Endodermal cell (in vitro differentiated cells): ENCODE measurements at regions not wholly inside any gene's neighbourhood (a gene's known extent, or its start where the extent isn't known, plus 50 kb on each side); places are given as distances from the start of the nearest gene placed in this dataset.

Source experiments
- DNase-seq: peaks from one replicate; pipeline ENCODE4 v3.0.0-alpha.2; 2017
- H3K27ac ChIP-seq: 2 replicates; pipeline ENCODE4 v1.5.1; 2013; ENCODE audit warnings: mild to moderate bottlenecking, low read depth, low read length, moderate library complexity
- H3K27me3 ChIP-seq: 2 replicates; pipeline ENCODE4 v1.6.1; 2013; ENCODE audit warnings: mild to moderate bottlenecking, low read length, moderate library complexity; ENCODE audit not compliant: insufficient read depth, control insufficient read depth, poor library complexity, severe bottlenecking
- H3K36me3 ChIP-seq: 2 replicates; pipeline ENCODE4 v1.7.0; 2013; ENCODE audit warnings: mild to moderate bottlenecking, low read length, moderate library complexity; ENCODE audit not compliant: control insufficient read depth, insufficient read depth
- H3K4me1 ChIP-seq: one replicate; pipeline ENCODE4 v1.7.0; 2013; ENCODE audit warnings: low read length; ENCODE audit not compliant: control insufficient read depth, insufficient read depth
- H3K4me3 ChIP-seq: 2 replicates; pipeline ENCODE4 v1.5.1; 2013; ENCODE audit warnings: mild to moderate bottlenecking, low read length, moderate library complexity
- H3K9ac ChIP-seq: 2 replicates; pipeline ENCODE4 v1.6.1; 2013; ENCODE audit warnings: mild to moderate bottlenecking, low read length, moderate library complexity; ENCODE audit not compliant: poor library complexity, severe bottlenecking; ENCODE audit errors: extremely low read depth
- H3K9me3 ChIP-seq: 2 replicates; pipeline ENCODE4 v1.6.1; 2013; ENCODE audit warnings: mild to moderate bottlenecking, low read length, moderate library complexity; ENCODE audit not compliant: control insufficient read depth
- H3K27ac Mint-ChIP-seq: 2 replicates; pipeline ENCODE4 v1.8.0; 2020; ENCODE audit warnings: mixed read lengths
- H3K27me3 Mint-ChIP-seq: 2 replicates; pipeline ENCODE4 v1.8.0; 2021; ENCODE audit warnings: mild to moderate bottlenecking, mixed read lengths; ENCODE audit not compliant: insufficient read depth
- H3K36me3 Mint-ChIP-seq: 2 replicates; pipeline ENCODE4 v1.8.0; 2020; ENCODE audit warnings: low read depth, mixed read lengths
- H3K4me1 Mint-ChIP-seq: 2 replicates; pipeline ENCODE4 v1.8.0; 2020; ENCODE audit warnings: mixed read lengths
- H3K4me3 Mint-ChIP-seq: 2 replicates; pipeline ENCODE4 v1.8.0; 2020; ENCODE audit warnings: mild to moderate bottlenecking, moderate library complexity, mixed read lengths
- H3K9me3 Mint-ChIP-seq: 2 replicates; pipeline ENCODE4 v1.8.0; 2020; ENCODE audit warnings: mild to moderate bottlenecking, mixed read lengths
- CTCF ChIP-seq: fragments of 200-600 bp; sonication (generic); conservative IDR thresholded peaks from 2 replicates; pipeline ENCODE4 v1.5.0; 2021; ENCODE audit warnings: antibody characterized with exemption, mild to moderate bottlenecking
- WGBS, 2 experiments: methylation state at CpG; one replicate each; pipeline versions ENCODE4 v1.1.5 to v1.1.7; 2013; ENCODE audit warnings: missing lambda C conversion rate in 2 of 2, mixed read lengths in 1 of 2; ENCODE audit not compliant: insufficient coverage in 1 of 2, insufficient read length in 1 of 2; 5-methylcytosine and 5-hydroxymethylcytosine counted together

- no peak overlapping the region for H3K4me3 ChIP-seq
- H3K27me3 Mint-ChIP-seq = no peaks in the 10 kb centered on the region
Measured at GRCh38 chr4:123312951-123313592, 83.5 kb upstream of the SPRY1 start.

GRCh38 chr4:123315617-123316016, 81.0 kb upstream of the SPRY1 start:
- Histone ChIP-seq H3K4me1 (no peaks in the 10 kb centered on the region), H3K27me3 (no peaks in the 10 kb centered on the region), H3K9ac (no peak overlapping the region), H3K27ac (no peak overlapping the region), H3K36me3 (no peaks in the 10 kb centered on the region), H3K9me3 (no peaks in the 10 kb centered on the region), H3K4me3 (no peak overlapping the region)
- no peak overlapping the region for H3K27ac Mint-ChIP-seq
- no peak for TF ChIP-seq CTCF
- peaks cover 6% of the 10 kb centered on the region for H3K9me3 Mint-ChIP-seq
- no peak for DNase-seq
- H3K36me3 Mint-ChIP-seq = peaks cover 19% of the 10 kb centered on the region
- H3K4me3 Mint-ChIP-seq = no peak overlapping the region
- WGBS, 2 experiments = 75 to 89% methylated on average over 1 of the region's 1 CpG
- peaks cover 7% of the 10 kb centered on the region for H3K4me1 Mint-ChIP-seq
- H3K27me3 Mint-ChIP-seq = no peaks in the 10 kb centered on the region

More at GRCh38 chr4:123312951-123313592, 83.5 kb upstream of the SPRY1 start:
- H3K9me3 ChIP-seq = peaks cover 5% of the 10 kb centered on the region
- TF ChIP-seq CTCF = no peak
- H3K4me1 ChIP-seq = no peaks in the 10 kb centered on the region
- H3K27me3 ChIP-seq = no peaks in the 10 kb centered on the region
- H3K27ac ChIP-seq = peak overlapping the region; percentile 49
- 80 to 90% methylated on average over 4 to 10 of the region's 10 CpGs for WGBS, 2 experiments
- DNase-seq = peak; percentile 41
- Mint-ChIP-seq H3K9me3 (peaks cover 5% of the 10 kb centered on the region), H3K36me3 (peaks cover 24% of the 10 kb centered on the region), H3K4me1 (peaks cover 7% of the 10 kb centered on the region), H3K27ac (no peak overlapping the region), H3K4me3 (no peak overlapping the region)
- no peaks in the 10 kb centered on the region for H3K36me3 ChIP-seq
- H3K9ac ChIP-seq = no peak overlapping the region

GRCh38 chr4:123317211-123317610, 79.4 kb upstream of the SPRY1 start:
- Histone ChIP-seq H3K36me3 (peaks cover 4% of the 10 kb centered on the region), H3K9me3 (peaks cover 11% of the 10 kb centered on the region), H3K27me3 (no peaks in the 10 kb centered on the region), H3K4me3 (no peak overlapping the region), H3K9ac (no peak overlapping the region), H3K27ac (no peak overlapping the region), H3K4me1 (no peaks in the 10 kb centered on the region)
- WGBS, 2 experiments = 100% methylated on average over 2 of the region's 2 CpGs; no CpG with 5 or more reads in 1 of the 2 experiments
- no peak for DNase-seq
- no peaks in the 10 kb centered on the region for H3K27me3 Mint-ChIP-seq
- H3K9me3 Mint-ChIP-seq = peaks cover 17% of the 10 kb centered on the region
- H3K4me3 Mint-ChIP-seq = no peak overlapping the region
- peaks cover 7% of the 10 kb centered on the region for H3K4me1 Mint-ChIP-seq
- peaks cover 30% of the 10 kb centered on the region for H3K36me3 Mint-ChIP-seq
- H3K27ac Mint-ChIP-seq = no peak overlapping the region
- TF ChIP-seq CTCF = no peak
